ENCODE measurements at regions not wholly inside any gene's neighbourhood (a gene's known extent, or its start where the extent isn't known, plus 50 kb on each side); places are given as distances from the start of the nearest gene placed in this dataset.

DNA sequence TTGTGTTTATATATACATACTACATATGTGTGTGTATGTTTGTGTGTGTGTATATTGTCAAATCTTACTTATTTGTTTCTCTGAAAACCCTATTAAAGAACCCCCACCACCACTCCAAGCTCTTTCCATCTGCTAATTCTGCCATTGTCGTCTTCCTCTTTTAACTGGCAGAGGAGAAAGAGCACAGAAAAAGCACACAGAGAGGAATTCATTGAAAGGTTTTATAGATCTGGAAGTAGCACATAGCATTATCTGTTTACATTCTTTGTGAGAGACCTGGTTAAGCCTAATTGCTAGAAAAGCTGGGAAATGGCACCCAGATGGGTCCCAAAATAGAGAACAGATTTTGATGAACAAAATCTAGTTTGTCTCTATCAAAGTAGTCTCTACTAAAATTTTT lies 800.0 kb upstream of the PIK3C3 start:
- TF ChIP-seq, protein P1, sequence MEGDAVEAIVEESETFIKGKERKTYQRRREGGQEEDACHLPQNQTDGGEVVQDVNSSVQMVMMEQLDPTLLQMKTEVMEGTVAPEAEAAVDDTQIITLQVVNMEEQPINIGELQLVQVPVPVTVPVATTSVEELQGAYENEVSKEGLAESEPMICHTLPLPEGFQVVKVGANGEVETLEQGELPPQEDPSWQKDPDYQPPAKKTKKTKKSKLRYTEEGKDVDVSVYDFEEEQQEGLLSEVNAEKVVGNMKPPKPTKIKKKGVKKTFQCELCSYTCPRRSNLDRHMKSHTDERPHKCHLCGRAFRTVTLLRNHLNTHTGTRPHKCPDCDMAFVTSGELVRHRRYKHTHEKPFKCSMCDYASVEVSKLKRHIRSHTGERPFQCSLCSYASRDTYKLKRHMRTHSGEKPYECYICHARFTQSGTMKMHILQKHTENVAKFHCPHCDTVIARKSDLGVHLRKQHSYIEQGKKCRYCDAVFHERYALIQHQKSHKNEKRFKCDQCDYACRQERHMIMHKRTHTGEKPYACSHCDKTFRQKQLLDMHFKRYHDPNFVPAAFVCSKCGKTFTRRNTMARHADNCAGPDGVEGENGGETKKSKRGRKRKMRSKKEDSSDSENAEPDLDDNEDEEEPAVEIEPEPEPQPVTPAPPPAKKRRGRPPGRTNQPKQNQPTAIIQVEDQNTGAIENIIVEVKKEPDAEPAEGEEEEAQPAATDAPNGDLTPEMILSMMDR (IDR thresholded peaks at IDR 0.05; ENCODE audit: low read length): no peak
- Histone ChIP-seq H4K20me1 (ENCODE audit: insufficient read depth, low read length) (no peaks in the 10 kb centered on the region), H3K27ac (ENCODE audit: low read depth, low read length, poor library complexity, severe bottlenecking) (no peak overlapping the region), H3K36me3 (ENCODE audit: insufficient read depth, low read length) (no peaks in the 10 kb centered on the region), H3K9me2 (ENCODE audit: low read depth, low read length) (no peaks in the 10 kb centered on the region), H3K9ac (ENCODE audit: low read length) (no peak overlapping the region), H3K4me1 (ENCODE audit: insufficient read depth, low read length, severe bottlenecking) (no peaks in the 10 kb centered on the region), H3K27me3 (ENCODE audit: insufficient read depth, low read length) (no peaks in the 10 kb centered on the region), H2AFZ (ENCODE audit: low read length) (no peak overlapping the region), H3K9me3 (ENCODE audit: low read length) (no peaks in the 10 kb centered on the region), H3F3A (ENCODE audit: insufficient read depth, low read length) (no peaks in the 10 kb centered on the region), H3K79me2 (ENCODE audit: insufficient read depth, low read length) (no peaks in the 10 kb centered on the region), H3K4me3 (ENCODE audit: low read depth, low read length, poor library complexity, severe bottlenecking) (no peak overlapping the region), H3K4me2 (ENCODE audit: low read length) (no peak overlapping the region)

- H3K9me3 ChIP-seq (ENCODE audit: low read length): no peaks in the 10 kb centered on the region
- no peak overlapping the region for H2AFZ ChIP-seq (ENCODE audit: low read length)
- no peak overlapping the region for H3K9ac ChIP-seq (ENCODE audit: low read length)
- H3K27me3 ChIP-seq (ENCODE audit: insufficient read depth, low read length): no peaks in the 10 kb centered on the region
- no peaks in the 10 kb centered on the region for H3K36me3 ChIP-seq (ENCODE audit: insufficient read depth, low read length)
- no peak overlapping the region for H3K27ac ChIP-seq (ENCODE audit: low read depth, low read length, poor library complexity, severe bottlenecking)
- no peaks in the 10 kb centered on the region for H3K4me1 ChIP-seq (ENCODE audit: insufficient read depth, low read length, severe bottlenecking)
- TF ChIP-seq, protein P1 (IDR thresholded peaks at IDR 0.05; ENCODE audit: low read length): no peak
- TF ChIP-seq EZH2 (IDR thresholded peaks at IDR 0.05; ENCODE audit: borderline replicate concordance, low read length): no peak
- no peak overlapping the region for H3K4me3 ChIP-seq (ENCODE audit: low read depth, low read length, poor library complexity, severe bottlenecking)
- H3K79me2 ChIP-seq (ENCODE audit: insufficient read depth, low read length): no peaks in the 10 kb centered on the region
- H3K9me2 ChIP-seq (ENCODE audit: low read depth, low read length): no peaks in the 10 kb centered on the region
- H3K4me2 ChIP-seq (ENCODE audit: low read length): no peak overlapping the region
- no peaks in the 10 kb centered on the region for H3F3A ChIP-seq (ENCODE audit: insufficient read depth, low read length)
- no peaks in the 10 kb centered on the region for H4K20me1 ChIP-seq (ENCODE audit: insufficient read depth, low read length)
Measured at GRCh38 chr18:41153871-41154270, 801.2 kb upstream of the PIK3C3 start.

- Histone ChIP-seq H3K27me3 (ENCODE audit: insufficient read depth, low read length) (no peaks in the 10 kb centered on the region), H3K9me3 (ENCODE audit: low read length) (no peaks in the 10 kb centered on the region), H3F3A (ENCODE audit: insufficient read depth, low read length) (no peaks in the 10 kb centered on the region), H3K27ac (ENCODE audit: low read depth, low read length, poor library complexity, severe bottlenecking) (no peak overlapping the region), H2AFZ (ENCODE audit: low read length) (no peak overlapping the region), H3K4me3 (ENCODE audit: low read depth, low read length, poor library complexity, severe bottlenecking) (no peak overlapping the region), H3K36me3 (ENCODE audit: insufficient read depth, low read length) (no peaks in the 10 kb centered on the region), H3K4me2 (ENCODE audit: low read length) (no peak overlapping the region), H3K79me2 (ENCODE audit: insufficient read depth, low read length) (no peaks in the 10 kb centered on the region), H3K4me1 (ENCODE audit: insufficient read depth, low read length, severe bottlenecking) (no peaks in the 10 kb centered on the region), H3K9me2 (ENCODE audit: low read depth, low read length) (no peaks in the 10 kb centered on the region), H3K9ac (ENCODE audit: low read length) (no peak overlapping the region), H4K20me1 (ENCODE audit: insufficient read depth, low read length) (no peaks in the 10 kb centered on the region)
- TF ChIP-seq, protein P1 (IDR thresholded peaks at IDR 0.05; ENCODE audit: low read length): no peak
- no peak for TF ChIP-seq EZH2 (IDR thresholded peaks at IDR 0.05; ENCODE audit: borderline replicate concordance, low read length)
Measured at GRCh38 chr18:41150316-41150715, 804.7 kb upstream of the PIK3C3 start.
